ENCODE measurements at regions not wholly inside any gene's neighbourhood (a gene's known extent, or its start where the extent isn't known, plus 50 kb on each side); places are given as distances from the start of the nearest gene placed in this dataset.

DNA sequence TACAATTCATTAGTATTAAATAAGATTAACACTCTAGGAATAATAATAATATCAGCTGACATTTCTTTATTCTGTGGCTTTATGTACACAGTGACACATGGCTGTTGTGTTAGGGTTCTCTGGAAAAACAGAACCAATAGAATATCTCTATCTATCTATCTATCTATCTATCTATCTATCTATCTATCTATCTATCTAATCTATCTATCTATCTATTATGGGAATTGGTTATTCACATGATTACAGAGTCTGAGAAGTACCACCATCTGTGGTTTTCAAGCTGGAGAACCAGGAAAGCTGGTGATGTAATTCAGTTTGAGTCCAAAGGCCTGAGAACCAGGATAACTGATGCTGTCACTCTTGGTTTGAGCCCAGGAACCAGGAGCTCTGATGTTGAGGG lies 194.1 kb upstream of the MTPN start:
- no peaks in the 10 kb centered on the region for H3F3A ChIP-seq (ENCODE audit: low read length, unreplicated experiment)
- intact Hi-C loops (cut with micrococcal nuclease) = no loop called here
- no peaks in the 10 kb centered on the region for H4K20me1 ChIP-seq (ENCODE audit: low read length)
- TF ChIP-seq EZH2phosphoT487 (IDR thresholded peaks at IDR 0.05; ENCODE audit: borderline replicate concordance, low read length) (no peak), EZH2 (IDR thresholded peaks at IDR 0.05; ENCODE audit: low read length, unreplicated experiment) (no peak)
- TF ChIP-seq, protein P1, sequence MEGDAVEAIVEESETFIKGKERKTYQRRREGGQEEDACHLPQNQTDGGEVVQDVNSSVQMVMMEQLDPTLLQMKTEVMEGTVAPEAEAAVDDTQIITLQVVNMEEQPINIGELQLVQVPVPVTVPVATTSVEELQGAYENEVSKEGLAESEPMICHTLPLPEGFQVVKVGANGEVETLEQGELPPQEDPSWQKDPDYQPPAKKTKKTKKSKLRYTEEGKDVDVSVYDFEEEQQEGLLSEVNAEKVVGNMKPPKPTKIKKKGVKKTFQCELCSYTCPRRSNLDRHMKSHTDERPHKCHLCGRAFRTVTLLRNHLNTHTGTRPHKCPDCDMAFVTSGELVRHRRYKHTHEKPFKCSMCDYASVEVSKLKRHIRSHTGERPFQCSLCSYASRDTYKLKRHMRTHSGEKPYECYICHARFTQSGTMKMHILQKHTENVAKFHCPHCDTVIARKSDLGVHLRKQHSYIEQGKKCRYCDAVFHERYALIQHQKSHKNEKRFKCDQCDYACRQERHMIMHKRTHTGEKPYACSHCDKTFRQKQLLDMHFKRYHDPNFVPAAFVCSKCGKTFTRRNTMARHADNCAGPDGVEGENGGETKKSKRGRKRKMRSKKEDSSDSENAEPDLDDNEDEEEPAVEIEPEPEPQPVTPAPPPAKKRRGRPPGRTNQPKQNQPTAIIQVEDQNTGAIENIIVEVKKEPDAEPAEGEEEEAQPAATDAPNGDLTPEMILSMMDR (conservative IDR thresholded peaks at IDR 0.05; ENCODE audit: low read depth, low read length) = no peak
- no peaks in the 10 kb centered on the region for H3K4me1 ChIP-seq (ENCODE audit: insufficient read depth, low read length)
- no peak for ATAC-seq
- DNase-seq = no peak
- no peak overlapping the region for H3K9ac ChIP-seq (ENCODE audit: low read length)
- no peaks in the 10 kb centered on the region for H3K9me2 ChIP-seq (replicated peaks; ENCODE audit: low read length)
- H3K27ac ChIP-seq (ENCODE audit: low read length) = no peak overlapping the region
- no peak overlapping the region for H2AFZ ChIP-seq (ENCODE audit: low read length)
- H3K79me2 ChIP-seq (ENCODE audit: low read length) = no peaks in the 10 kb centered on the region
- no peaks in the 10 kb centered on the region for H3K36me3 ChIP-seq (ENCODE audit: low read depth, low read length)
- ChIA-PET CTCF (no interaction called here), POLR2A (ENCODE audit: unreplicated experiment) (no interaction called here)
- peaks cover 17% of the 10 kb centered on the region; the same call in 1 of the 2 replicates for H3K27me3 ChIP-seq (ENCODE audit: low read length)
- BruUV-seq (replicated peaks) = no TSS peak
- no peak overlapping the region for H3K4me2 ChIP-seq (ENCODE audit: low read length)
- H3K9me3 ChIP-seq (ENCODE audit: low read length) = no peaks in the 10 kb centered on the region
- H3K4me3 ChIP-seq (ENCODE audit: low read length) = no peak overlapping the region

DNA sequence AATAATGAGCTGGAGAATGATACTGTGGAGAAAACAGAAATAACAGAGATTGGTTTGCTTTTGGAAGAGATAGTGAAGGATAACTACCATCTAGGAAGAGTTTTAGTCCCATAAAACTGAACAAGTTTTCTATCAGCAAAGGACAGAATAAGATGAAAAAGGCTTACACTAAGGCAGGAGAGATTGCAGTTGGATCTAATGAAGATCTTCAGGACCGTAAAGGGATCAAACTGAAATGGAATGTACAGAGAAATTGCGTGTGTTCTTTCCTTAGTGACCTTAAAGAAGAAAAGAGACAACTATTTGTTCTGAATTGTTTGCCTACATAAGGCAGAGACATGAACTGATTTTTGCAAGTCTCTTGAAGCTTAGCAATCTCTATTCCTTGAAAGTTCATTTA lies 191.7 kb upstream of the MTPN start:
- intact Hi-C loops (cut with micrococcal nuclease) = no loop called here
- Histone ChIP-seq H3K4me3 (ENCODE audit: low read length) (no peak overlapping the region), H3K36me3 (ENCODE audit: low read depth, low read length) (no peaks in the 10 kb centered on the region), H3K27ac (ENCODE audit: low read length) (no peak overlapping the region), H2AFZ (ENCODE audit: low read length) (no peak overlapping the region), H3K27me3 (ENCODE audit: low read length) (peaks cover 17% of the 10 kb centered on the region; the same call in 1 of the 2 replicates), H3K79me2 (ENCODE audit: low read length) (no peaks in the 10 kb centered on the region), H3K4me1 (ENCODE audit: insufficient read depth, low read length) (no peaks in the 10 kb centered on the region), H3K4me2 (ENCODE audit: low read length) (no peak overlapping the region), H3K9ac (ENCODE audit: low read length) (no peak overlapping the region), H4K20me1 (ENCODE audit: low read length) (no peaks in the 10 kb centered on the region), H3K9me2 (replicated peaks; ENCODE audit: low read length) (no peaks in the 10 kb centered on the region), H3K9me3 (ENCODE audit: low read length) (no peaks in the 10 kb centered on the region), H3F3A (ENCODE audit: low read length, unreplicated experiment) (no peaks in the 10 kb centered on the region)
- POLR2A ChIA-PET (ENCODE audit: unreplicated experiment) = no interaction called here
- BruUV-seq (replicated peaks) = no TSS peak
- TF ChIP-seq EZH2phosphoT487 (IDR thresholded peaks at IDR 0.05; ENCODE audit: borderline replicate concordance, low read length) (no peak), EZH2 (IDR thresholded peaks at IDR 0.05; ENCODE audit: low read length, unreplicated experiment) (no peak)
- TF ChIP-seq, protein P1 (conservative IDR thresholded peaks at IDR 0.05; ENCODE audit: low read depth, low read length) = no peak
- ATAC-seq (no peak), DNase-seq (no peak)
- CTCF ChIA-PET = no interaction called here

- Histone ChIP-seq H3K4me3 (ENCODE audit: low read length) (no peak overlapping the region), H3K4me1 (ENCODE audit: insufficient read depth, low read length) (no peaks in the 10 kb centered on the region), H3F3A (ENCODE audit: low read length, unreplicated experiment) (no peaks in the 10 kb centered on the region), H3K36me3 (ENCODE audit: low read depth, low read length) (no peaks in the 10 kb centered on the region), H3K27ac (ENCODE audit: low read length) (no peak overlapping the region), H3K9ac (ENCODE audit: low read length) (no peak overlapping the region), H3K27me3 (ENCODE audit: low read length) (peaks cover 17% of the 10 kb centered on the region; the same call in 1 of the 2 replicates), H3K79me2 (ENCODE audit: low read length) (no peaks in the 10 kb centered on the region), H3K4me2 (ENCODE audit: low read length) (no peak overlapping the region), H3K9me2 (replicated peaks; ENCODE audit: low read length) (no peaks in the 10 kb centered on the region), H2AFZ (ENCODE audit: low read length) (no peak overlapping the region), H3K9me3 (ENCODE audit: low read length) (no peaks in the 10 kb centered on the region), H4K20me1 (ENCODE audit: low read length) (no peaks in the 10 kb centered on the region)
- intact Hi-C loops (cut with micrococcal nuclease) = no loop called here
- no peak for TF ChIP-seq EZH2 (IDR thresholded peaks at IDR 0.05; ENCODE audit: low read length, unreplicated experiment)
- no peak for TF ChIP-seq EZH2phosphoT487 (IDR thresholded peaks at IDR 0.05; ENCODE audit: borderline replicate concordance, low read length)
- TF ChIP-seq, protein P1 (conservative IDR thresholded peaks at IDR 0.05; ENCODE audit: low read depth, low read length) = no peak
- ATAC-seq = no peak
- BruUV-seq (replicated peaks) = no TSS peak
- POLR2A ChIA-PET (ENCODE audit: unreplicated experiment) = no interaction called here
- CTCF ChIA-PET = no interaction called here
- DNase-seq = no peak
Measured at GRCh38 chr7:136167991-136168390, 190.8 kb upstream of the MTPN start.
